ENCODE measurements at regions not wholly inside any gene's neighbourhood (a gene's known extent, or its start where the extent isn't known, plus 50 kb on each side); places are given as distances from the start of the nearest gene placed in this dataset.

DNA sequence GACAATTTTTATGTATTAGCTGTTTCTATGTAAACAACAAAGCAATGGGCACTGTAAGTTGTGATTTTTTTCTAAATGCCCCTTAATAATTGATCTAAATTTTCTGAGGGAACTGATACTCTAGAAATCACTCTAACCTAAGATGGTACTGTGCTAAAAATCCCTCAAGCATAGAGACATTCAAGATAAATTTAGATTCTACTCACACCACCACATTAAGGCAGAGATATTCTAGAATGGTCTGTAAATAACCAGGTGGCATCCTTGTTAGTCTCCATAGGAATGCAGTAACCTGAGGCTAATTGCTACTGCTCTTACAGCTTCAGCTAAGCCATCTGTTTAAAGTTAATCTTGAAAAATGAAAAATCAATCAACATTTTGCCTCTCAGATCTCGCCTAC is 87.3 kb downstream of the SLC41A2 start:
- H3K4me3 Mint-ChIP-seq (ENCODE audit: low read depth) = no peak overlapping the region
- TF ChIP-seq, protein P1, sequence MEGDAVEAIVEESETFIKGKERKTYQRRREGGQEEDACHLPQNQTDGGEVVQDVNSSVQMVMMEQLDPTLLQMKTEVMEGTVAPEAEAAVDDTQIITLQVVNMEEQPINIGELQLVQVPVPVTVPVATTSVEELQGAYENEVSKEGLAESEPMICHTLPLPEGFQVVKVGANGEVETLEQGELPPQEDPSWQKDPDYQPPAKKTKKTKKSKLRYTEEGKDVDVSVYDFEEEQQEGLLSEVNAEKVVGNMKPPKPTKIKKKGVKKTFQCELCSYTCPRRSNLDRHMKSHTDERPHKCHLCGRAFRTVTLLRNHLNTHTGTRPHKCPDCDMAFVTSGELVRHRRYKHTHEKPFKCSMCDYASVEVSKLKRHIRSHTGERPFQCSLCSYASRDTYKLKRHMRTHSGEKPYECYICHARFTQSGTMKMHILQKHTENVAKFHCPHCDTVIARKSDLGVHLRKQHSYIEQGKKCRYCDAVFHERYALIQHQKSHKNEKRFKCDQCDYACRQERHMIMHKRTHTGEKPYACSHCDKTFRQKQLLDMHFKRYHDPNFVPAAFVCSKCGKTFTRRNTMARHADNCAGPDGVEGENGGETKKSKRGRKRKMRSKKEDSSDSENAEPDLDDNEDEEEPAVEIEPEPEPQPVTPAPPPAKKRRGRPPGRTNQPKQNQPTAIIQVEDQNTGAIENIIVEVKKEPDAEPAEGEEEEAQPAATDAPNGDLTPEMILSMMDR (IDR thresholded peaks at IDR 0.05; ENCODE audit: unreplicated experiment) = no peak
- no peaks in the 10 kb centered on the region for H3K36me3 Mint-ChIP-seq (ENCODE audit: insufficient read depth)
- no peak for DNase-seq (ENCODE audit: low spot score, unreplicated experiment)
- H3K9me3 Mint-ChIP-seq (ENCODE audit: low read depth) = peaks cover 5% of the 10 kb centered on the region
- peaks cover 6% of the 10 kb centered on the region for H3K4me1 Mint-ChIP-seq (ENCODE audit: low read depth)
- H3K27me3 Mint-ChIP-seq = peaks cover 17% of the 10 kb centered on the region
- no peak overlapping the region for H3K27ac Mint-ChIP-seq

DNA sequence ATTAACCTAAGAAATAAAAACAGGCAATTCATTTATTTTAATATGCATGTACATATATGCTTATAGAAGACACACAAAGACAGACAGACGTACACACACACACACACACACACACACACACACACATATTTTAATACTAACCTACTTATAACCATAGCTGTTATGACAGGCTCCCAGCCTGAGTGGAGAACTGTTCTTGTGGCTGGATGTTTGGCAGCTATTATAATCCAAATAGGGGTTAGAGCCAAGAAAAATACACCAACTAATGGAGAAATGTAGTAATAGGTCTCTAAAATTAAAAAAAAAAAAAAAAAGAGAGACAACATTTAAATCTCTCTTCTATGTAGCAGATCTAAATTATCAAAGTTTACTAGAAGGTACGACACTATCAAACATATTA is 91.8 kb downstream of the SLC41A2 start:
- Mint-ChIP-seq H3K4me3 (ENCODE audit: low read depth) (no peak overlapping the region), H3K27me3 (peaks cover 14% of the 10 kb centered on the region), H3K36me3 (ENCODE audit: insufficient read depth) (no peaks in the 10 kb centered on the region), H3K4me1 (ENCODE audit: low read depth) (peaks cover 6% of the 10 kb centered on the region), H3K27ac (no peak overlapping the region), H3K9me3 (ENCODE audit: low read depth) (no peaks in the 10 kb centered on the region)
- DNase-seq (ENCODE audit: low spot score, unreplicated experiment) = no peak
- TF ChIP-seq, protein P1 (IDR thresholded peaks at IDR 0.05; ENCODE audit: unreplicated experiment) = no peak

DNA sequence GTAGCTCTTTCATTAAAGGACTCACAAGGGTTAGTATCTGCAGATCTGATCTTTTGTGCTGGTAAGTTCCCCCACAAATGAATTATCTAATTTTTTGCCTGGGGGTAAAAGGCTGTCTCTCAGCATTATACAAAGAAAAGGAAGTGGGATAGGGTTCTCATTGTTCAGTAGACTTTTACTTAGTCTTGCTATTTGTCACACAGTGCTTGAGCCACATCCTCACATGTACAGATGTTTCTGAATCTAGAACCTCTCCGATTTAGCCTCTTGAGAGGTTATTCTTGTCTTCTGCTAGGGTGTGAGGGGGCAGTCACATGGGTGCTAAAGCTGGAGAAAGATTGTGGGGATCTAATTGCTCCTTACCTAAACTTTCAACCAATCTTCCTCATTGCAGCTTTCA is 93.0 kb downstream of the SLC41A2 start:
- Mint-ChIP-seq H3K9me3 (ENCODE audit: low read depth) (no peaks in the 10 kb centered on the region), H3K27me3 (peaks cover 11% of the 10 kb centered on the region), H3K36me3 (ENCODE audit: insufficient read depth) (no peaks in the 10 kb centered on the region), H3K27ac (no peak overlapping the region), H3K4me1 (ENCODE audit: low read depth) (peaks cover 1% of the 10 kb centered on the region), H3K4me3 (ENCODE audit: low read depth) (no peak overlapping the region)
- no peak for DNase-seq (ENCODE audit: low spot score, unreplicated experiment)
- TF ChIP-seq, protein P1 (IDR thresholded peaks at IDR 0.05; ENCODE audit: unreplicated experiment) = no peak

DNA sequence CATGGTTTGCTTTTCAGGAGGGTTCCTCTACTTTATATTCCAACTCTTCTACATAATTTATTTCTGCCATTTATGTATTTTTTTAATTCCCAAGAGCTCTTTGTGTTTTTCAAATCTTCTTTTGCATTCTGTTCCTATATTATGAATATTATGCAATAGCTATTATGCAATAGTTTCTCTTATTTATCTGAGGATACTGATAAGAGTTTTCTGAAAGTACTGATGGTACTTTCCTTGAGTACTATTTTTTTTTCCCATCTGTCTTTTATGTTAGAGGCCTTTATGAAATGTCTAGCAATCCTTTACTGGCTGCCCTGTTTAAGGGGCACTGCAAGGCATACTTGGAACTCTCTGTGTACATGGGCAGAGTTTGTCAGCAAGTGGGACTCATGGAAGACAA is 93.4 kb downstream of the SLC41A2 start:
- DNase-seq (ENCODE audit: low spot score, unreplicated experiment) = no peak
- TF ChIP-seq, protein P1 (IDR thresholded peaks at IDR 0.05; ENCODE audit: unreplicated experiment) = no peak
- Mint-ChIP-seq H3K27me3 (peaks cover 9% of the 10 kb centered on the region), H3K27ac (no peak overlapping the region), H3K4me3 (ENCODE audit: low read depth) (no peak overlapping the region), H3K4me1 (ENCODE audit: low read depth) (no peaks in the 10 kb centered on the region), H3K9me3 (ENCODE audit: low read depth) (no peaks in the 10 kb centered on the region), H3K36me3 (ENCODE audit: insufficient read depth) (no peaks in the 10 kb centered on the region)

DNA sequence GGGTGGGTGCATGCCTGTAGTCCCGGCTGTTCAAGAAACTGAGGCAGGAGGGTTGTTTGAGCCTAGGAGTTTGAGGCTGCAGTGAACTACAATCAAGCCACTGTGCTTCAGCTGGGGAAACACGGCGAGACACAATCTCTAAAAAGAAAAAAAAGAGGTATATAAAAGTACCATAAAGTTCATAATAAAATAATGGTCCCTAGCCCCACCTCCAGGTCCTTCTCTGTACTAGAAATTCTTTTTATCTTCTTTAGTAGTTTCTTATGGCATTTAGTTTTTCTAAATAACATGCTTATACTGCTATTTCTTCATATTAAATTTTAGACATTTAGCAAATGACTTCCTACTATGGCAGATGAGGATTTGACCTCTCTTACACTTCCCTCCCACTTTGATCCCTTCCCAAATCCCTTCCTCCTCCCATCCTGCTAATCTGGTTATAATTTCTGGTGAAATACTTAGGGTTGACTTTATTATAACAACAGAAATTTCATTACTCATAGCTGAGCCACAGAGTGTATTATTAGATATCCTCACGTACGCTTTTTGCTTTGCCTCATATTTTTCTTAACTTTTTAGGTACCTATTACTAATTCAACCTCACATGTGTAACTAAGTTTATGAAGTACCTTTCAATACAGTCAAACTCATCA is 94.7 kb downstream of the SLC41A2 start:
- DNase-seq (ENCODE audit: low spot score, unreplicated experiment) = no peak
- Mint-ChIP-seq H3K27ac (no peak overlapping the region), H3K4me3 (ENCODE audit: low read depth) (no peak overlapping the region), H3K4me1 (ENCODE audit: low read depth) (no peaks in the 10 kb centered on the region), H3K36me3 (ENCODE audit: insufficient read depth) (no peaks in the 10 kb centered on the region), H3K9me3 (ENCODE audit: low read depth) (no peaks in the 10 kb centered on the region), H3K27me3 (peaks cover 5% of the 10 kb centered on the region)
- TF ChIP-seq, protein P1 (IDR thresholded peaks at IDR 0.05; ENCODE audit: unreplicated experiment) = no peak
